Spleen (tissue), 7 donors: ENCODE measurements at regions not wholly inside any gene's neighbourhood (a gene's known extent, or its start where the extent isn't known, plus 50 kb on each side); places are given as distances from the start of the nearest gene placed in this dataset.

Experiments used
- CTCF ChIP-seq, 11 experiments: fragments of 200-600 bp in 7 of 11; fragments of 450-650 bp in 4 of 11; sonication (generic) in 4 of 11; IDR thresholded peaks in 8 of 11; conservative IDR thresholded peaks in 3 of 11; 1 replicate in 7 of 11; 2 replicates in 4 of 11; pipeline versions ENCODE4 v1.4.0 to v1.8.0; 2016 to 2021; ENCODE audit warnings: antibody characterized with exemption in 11 of 11, inconsistent platforms in 4 of 11, mild to moderate bottlenecking in 1 of 11
- POLR2AphosphoS5 ChIP-seq, 3 donors: sonication (generic); formaldehyde crosslinking; IDR thresholded peaks; one replicate each; pipeline ENCODE4 v1.5.1; 2017; ENCODE audit warnings: antibody characterized with exemption in 3 of 3
- donor health status: DM: no; HTN: no; CAD: no; lungs with moderate emphysema.
- donor health status: DM: no; HTN: no; CAD: no.
- donor health status: DM: no; HTN: no; CAD: no.

GRCh38 chr12:28083840-28084678 is 106.2 kb upstream of the CCDC91 start:
- TF ChIP-seq POLR2AphosphoS5 (IDR thresholded peaks at IDR 0.05) = no peak
- no peak for TF ChIP-seq CTCF (IDR thresholded peaks at IDR 0.05 in 8 of 11, conservative IDR thresholded peaks at IDR 0.05 in 3 of 11)
